ENCODE measurements at regions not wholly inside any gene's neighbourhood (a gene's known extent, or its start where the extent isn't known, plus 50 kb on each side); places are given as distances from the start of the nearest gene placed in this dataset.

GRCh38 chr3:28982906-28983305, 298.0 kb upstream of the RBMS3 start (continued):
- TF ChIP-seq, protein P1, sequence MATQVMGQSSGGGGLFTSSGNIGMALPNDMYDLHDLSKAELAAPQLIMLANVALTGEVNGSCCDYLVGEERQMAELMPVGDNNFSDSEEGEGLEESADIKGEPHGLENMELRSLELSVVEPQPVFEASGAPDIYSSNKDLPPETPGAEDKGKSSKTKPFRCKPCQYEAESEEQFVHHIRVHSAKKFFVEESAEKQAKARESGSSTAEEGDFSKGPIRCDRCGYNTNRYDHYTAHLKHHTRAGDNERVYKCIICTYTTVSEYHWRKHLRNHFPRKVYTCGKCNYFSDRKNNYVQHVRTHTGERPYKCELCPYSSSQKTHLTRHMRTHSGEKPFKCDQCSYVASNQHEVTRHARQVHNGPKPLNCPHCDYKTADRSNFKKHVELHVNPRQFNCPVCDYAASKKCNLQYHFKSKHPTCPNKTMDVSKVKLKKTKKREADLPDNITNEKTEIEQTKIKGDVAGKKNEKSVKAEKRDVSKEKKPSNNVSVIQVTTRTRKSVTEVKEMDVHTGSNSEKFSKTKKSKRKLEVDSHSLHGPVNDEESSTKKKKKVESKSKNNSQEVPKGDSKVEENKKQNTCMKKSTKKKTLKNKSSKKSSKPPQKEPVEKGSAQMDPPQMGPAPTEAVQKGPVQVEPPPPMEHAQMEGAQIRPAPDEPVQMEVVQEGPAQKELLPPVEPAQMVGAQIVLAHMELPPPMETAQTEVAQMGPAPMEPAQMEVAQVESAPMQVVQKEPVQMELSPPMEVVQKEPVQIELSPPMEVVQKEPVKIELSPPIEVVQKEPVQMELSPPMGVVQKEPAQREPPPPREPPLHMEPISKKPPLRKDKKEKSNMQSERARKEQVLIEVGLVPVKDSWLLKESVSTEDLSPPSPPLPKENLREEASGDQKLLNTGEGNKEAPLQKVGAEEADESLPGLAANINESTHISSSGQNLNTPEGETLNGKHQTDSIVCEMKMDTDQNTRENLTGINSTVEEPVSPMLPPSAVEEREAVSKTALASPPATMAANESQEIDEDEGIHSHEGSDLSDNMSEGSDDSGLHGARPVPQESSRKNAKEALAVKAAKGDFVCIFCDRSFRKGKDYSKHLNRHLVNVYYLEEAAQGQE (IDR thresholded peaks at IDR 0.05; ENCODE audit: low read depth) = no peak
- TF ChIP-seq SIN3A (IDR thresholded peaks at IDR 0.05; ENCODE audit: low read depth) = no peak

GRCh38 chr3:28986922-28987321, 293.9 kb upstream of the RBMS3 start:
- Histone ChIP-seq H3K9me2 (ENCODE audit: insufficient read depth) (0 out of 2 replicates have a peak, but pooled peaks cover 3% of the 10 kb centered on the region), H3K79me2 (ENCODE audit: insufficient read depth, low read length) (no peaks in the 10 kb centered on the region), H3K36me3 (ENCODE audit: control insufficient read depth in 1 of 2, insufficient read depth in 2 of 2, low read length in 2 of 2) (no peaks in the 10 kb centered on the region), H4K20me1 (ENCODE audit: insufficient read depth) (no peaks in the 10 kb centered on the region), H3K4me2 (ENCODE audit: low read length) (no peak overlapping the region), H3K9me3 (ENCODE audit: control insufficient read depth in 1 of 2, insufficient read depth in 1 of 2, low read depth in 1 of 2, low read length in 2 of 2) (no peaks in the 10 kb centered on the region), H3K4me1 (ENCODE audit: control insufficient read depth in 1 of 2, insufficient read depth in 2 of 2, low read length in 2 of 2) (no peaks in the 10 kb centered on the region), H3K4me3 (replicated peaks in 1 of 2; ENCODE audit: low read depth in 1 of 2, low read length in 2 of 2) (no peak overlapping the region), H3K9ac (ENCODE audit: low read length) (no peak overlapping the region), H3K27ac (ENCODE audit: low read depth, low read length) (no peak overlapping the region), H3K27me3 (ENCODE audit: insufficient read depth, low read length) (no peaks in the 10 kb centered on the region), H2AFZ (ENCODE audit: low read depth, low read length, poor library complexity, severe bottlenecking) (no peak overlapping the region)
- POLR2A ChIA-PET = no interaction called here
- BruUV-seq (replicated peaks) = no TSS peak
- TF ChIP-seq ZFX (IDR thresholded peaks at IDR 0.05) (no peak), EZH2phosphoT487 (IDR thresholded peaks at IDR 0.05; ENCODE audit: borderline replicate concordance) (no peak), RAD21 (IDR thresholded peaks at IDR 0.05; ENCODE audit: low read depth) (no peak), JUND (IDR thresholded peaks at IDR 0.05) (no peak), SP1 (IDR thresholded peaks at IDR 0.05; ENCODE audit: low read depth) (no peak), ELF1 (IDR thresholded peaks at IDR 0.05; ENCODE audit: borderline replicate concordance, low read depth) (no peak), SIN3A (IDR thresholded peaks at IDR 0.05; ENCODE audit: low read depth) (no peak)
- TF ChIP-seq, protein P2, sequence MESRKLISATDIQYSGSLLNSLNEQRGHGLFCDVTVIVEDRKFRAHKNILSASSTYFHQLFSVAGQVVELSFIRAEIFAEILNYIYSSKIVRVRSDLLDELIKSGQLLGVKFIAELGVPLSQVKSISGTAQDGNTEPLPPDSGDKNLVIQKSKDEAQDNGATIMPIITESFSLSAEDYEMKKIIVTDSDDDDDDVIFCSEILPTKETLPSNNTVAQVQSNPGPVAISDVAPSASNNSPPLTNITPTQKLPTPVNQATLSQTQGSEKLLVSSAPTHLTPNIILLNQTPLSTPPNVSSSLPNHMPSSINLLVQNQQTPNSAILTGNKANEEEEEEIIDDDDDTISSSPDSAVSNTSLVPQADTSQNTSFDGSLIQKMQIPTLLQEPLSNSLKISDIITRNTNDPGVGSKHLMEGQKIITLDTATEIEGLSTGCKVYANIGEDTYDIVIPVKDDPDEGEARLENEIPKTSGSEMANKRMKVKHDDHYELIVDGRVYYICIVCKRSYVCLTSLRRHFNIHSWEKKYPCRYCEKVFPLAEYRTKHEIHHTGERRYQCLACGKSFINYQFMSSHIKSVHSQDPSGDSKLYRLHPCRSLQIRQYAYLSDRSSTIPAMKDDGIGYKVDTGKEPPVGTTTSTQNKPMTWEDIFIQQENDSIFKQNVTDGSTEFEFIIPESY (IDR thresholded peaks at IDR 0.05; ENCODE audit: extremely low read depth, insufficient replicate concordance, low read length) = no peak
- TF ChIP-seq, protein P1 (IDR thresholded peaks at IDR 0.05; ENCODE audit: low read depth) = no peak
- CTCF ChIA-PET = no interaction called here
- RAD21 ChIA-PET (ENCODE audit: low non-redundant PET in 1 of 2, low total read pairs in 2 of 2, uncharacterized antibody in 2 of 2, unreplicated experiment in 2 of 2) = no interaction called here
- ATAC-seq = no peak
- no peak for DNase-seq (ENCODE audit: low read depth, low spot score)
- intact Hi-C loops (cut with micrococcal nuclease) = no loop called here

Measured in HCT116 (cell line).